Left ventricle myocardium inferior (tissue), 1 donor: ENCODE measurements at regions not wholly inside any gene's neighbourhood (a gene's known extent, or its start where the extent isn't known, plus 50 kb on each side); places are given as distances from the start of the nearest gene placed in this dataset.

Source experiments
- DNase-seq: peaks from one replicate; pipeline ENCODE4 v3.0.0-alpha.2; 2020
- H3K27ac ChIP-seq: fragments of 200-600 bp; replicated peaks from 2 replicates; pipeline ENCODE4 v1.8.0; 2021
- H3K27me3 ChIP-seq: fragments of 200-600 bp; 2 replicates; pipeline ENCODE4 v1.8.0; 2021; ENCODE audit warnings: low read depth
- H3K36me3 ChIP-seq: fragments of 200-600 bp; 2 replicates; pipeline ENCODE4 v1.8.0; 2021
- H3K4me1 ChIP-seq: fragments of 200-600 bp; 2 replicates; pipeline ENCODE4 v1.8.0; 2021
- H3K4me3 ChIP-seq: fragments of 200-600 bp; 2 replicates; pipeline ENCODE4 v1.8.0; 2021; ENCODE audit warnings: mild to moderate bottlenecking, moderate library complexity
- H3K9me3 ChIP-seq: fragments of 200-600 bp; replicated peaks from 2 replicates; pipeline ENCODE4 v1.8.0; 2021
- intact Hi-C: fragments of 100-400 bp; cut with micrococcal nuclease; formaldehyde crosslinking; loops from one replicate; pipeline ENCODE4 v1.11.0; 2022
- TF ChIP-seq, protein P1 (sequence below): fragments of 200-600 bp; IDR thresholded peaks from 2 replicates; pipeline ENCODE4 v1.8.0; 2021; ENCODE audit warnings: antibody characterized with exemption, mild to moderate bottlenecking, borderline replicate concordance
- donor health status: DM: no; HTN: yes; CAD: no; lungs with severe emphysema.

DNA sequence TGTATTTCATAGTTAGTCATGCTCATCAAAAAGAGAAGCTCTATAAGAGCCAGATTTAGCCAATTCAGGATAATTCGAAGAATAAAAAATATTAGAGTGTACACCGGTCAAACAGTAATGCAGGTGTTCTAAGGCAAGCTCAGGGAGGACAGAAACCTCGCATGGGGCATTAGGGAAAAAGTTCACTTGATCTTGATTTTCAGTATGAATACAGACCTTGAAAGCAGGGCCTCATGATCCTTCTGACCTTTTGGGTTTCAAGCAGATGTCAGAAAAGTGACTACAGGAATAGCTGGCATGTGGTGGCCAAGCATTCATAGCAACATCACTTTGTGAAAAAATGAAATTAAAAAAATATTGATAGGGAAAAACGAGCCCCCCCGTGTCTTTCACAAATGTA is 394.9 kb downstream of the KIF4B start:
- TF ChIP-seq, protein P1, sequence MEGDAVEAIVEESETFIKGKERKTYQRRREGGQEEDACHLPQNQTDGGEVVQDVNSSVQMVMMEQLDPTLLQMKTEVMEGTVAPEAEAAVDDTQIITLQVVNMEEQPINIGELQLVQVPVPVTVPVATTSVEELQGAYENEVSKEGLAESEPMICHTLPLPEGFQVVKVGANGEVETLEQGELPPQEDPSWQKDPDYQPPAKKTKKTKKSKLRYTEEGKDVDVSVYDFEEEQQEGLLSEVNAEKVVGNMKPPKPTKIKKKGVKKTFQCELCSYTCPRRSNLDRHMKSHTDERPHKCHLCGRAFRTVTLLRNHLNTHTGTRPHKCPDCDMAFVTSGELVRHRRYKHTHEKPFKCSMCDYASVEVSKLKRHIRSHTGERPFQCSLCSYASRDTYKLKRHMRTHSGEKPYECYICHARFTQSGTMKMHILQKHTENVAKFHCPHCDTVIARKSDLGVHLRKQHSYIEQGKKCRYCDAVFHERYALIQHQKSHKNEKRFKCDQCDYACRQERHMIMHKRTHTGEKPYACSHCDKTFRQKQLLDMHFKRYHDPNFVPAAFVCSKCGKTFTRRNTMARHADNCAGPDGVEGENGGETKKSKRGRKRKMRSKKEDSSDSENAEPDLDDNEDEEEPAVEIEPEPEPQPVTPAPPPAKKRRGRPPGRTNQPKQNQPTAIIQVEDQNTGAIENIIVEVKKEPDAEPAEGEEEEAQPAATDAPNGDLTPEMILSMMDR, result no peak
- DNase-seq, result no peak
- Histone ChIP-seq H3K9me3 (peaks cover 25% of the 10 kb centered on the region), H3K27ac (no peak overlapping the region), H3K4me3 (no peak overlapping the region), H3K4me1 (no peaks in the 10 kb centered on the region), H3K36me3 (no peaks in the 10 kb centered on the region), H3K27me3 (no peaks in the 10 kb centered on the region)
- intact Hi-C loops, result no loop called here

DNA sequence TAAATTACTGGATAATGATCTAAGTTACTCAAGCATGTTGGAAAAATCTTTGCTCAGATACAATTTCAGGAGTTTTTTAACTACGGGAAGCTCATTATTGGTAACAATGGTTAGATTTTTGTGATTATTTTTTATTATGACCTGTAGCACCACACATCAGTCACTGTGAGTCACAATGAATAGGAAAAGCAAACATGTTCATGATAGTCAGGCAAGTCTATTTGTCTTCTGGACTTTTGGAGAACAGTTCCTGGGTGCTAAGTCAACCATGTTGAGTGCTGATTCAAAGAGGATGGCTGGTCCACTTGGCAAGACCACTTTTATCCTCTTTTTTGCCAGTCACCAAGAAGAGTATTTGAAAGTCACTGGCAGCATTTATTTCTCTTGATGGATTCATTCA is 403.2 kb downstream of the KIF4B start:
- Histone ChIP-seq H3K27ac (no peak overlapping the region), H3K4me1 (no peaks in the 10 kb centered on the region), H3K9me3 (no peaks in the 10 kb centered on the region), H3K4me3 (no peak overlapping the region), H3K36me3 (no peaks in the 10 kb centered on the region), H3K27me3 (no peaks in the 10 kb centered on the region)
- intact Hi-C loops, result no loop called here
- TF ChIP-seq, protein P1, result no peak
- DNase-seq, result no peak

- TF ChIP-seq, protein P1, result no peak
- H3K36me3 ChIP-seq, result no peaks in the 10 kb centered on the region
- no peaks in the 10 kb centered on the region for H3K4me1 ChIP-seq
- no peak for DNase-seq
- no peaks in the 10 kb centered on the region for H3K9me3 ChIP-seq
- H3K27ac ChIP-seq, result no peak overlapping the region
- H3K4me3 ChIP-seq, result no peak overlapping the region
- H3K27me3 ChIP-seq, result no peaks in the 10 kb centered on the region
- intact Hi-C loops, result no loop called here
Measured at GRCh38 chr5:155418960-155419579, 405.5 kb downstream of the KIF4B start.

DNA sequence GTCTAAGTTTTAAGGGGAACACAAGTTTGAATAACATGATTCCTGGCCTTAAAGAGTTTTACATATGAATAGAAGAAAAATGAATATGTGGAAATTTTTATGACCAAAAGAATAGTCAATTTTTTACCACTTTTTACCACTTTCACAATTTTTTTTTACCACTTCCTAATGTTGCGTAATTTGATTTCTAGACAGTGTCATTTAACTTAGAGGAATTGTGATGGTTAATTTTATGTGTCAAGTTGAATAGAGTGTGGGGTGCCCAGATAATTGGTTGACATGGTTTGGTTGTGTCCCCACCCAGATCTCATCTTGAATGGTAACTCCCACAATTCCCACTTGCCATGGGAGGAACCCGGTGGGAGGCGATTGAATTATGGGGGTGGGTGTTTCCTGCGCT is 416.6 kb downstream of the KIF4B start:
- Histone ChIP-seq H3K27ac (no peak overlapping the region), H3K9me3 (peaks cover 4% of the 10 kb centered on the region), H3K36me3 (no peaks in the 10 kb centered on the region), H3K4me1 (no peaks in the 10 kb centered on the region), H3K27me3 (no peaks in the 10 kb centered on the region), H3K4me3 (no peak overlapping the region)
- TF ChIP-seq, protein P1, result no peak
- no peak for DNase-seq
- intact Hi-C loops, result no loop called here

- intact Hi-C loops, result no loop called here
- Histone ChIP-seq H3K36me3 (no peaks in the 10 kb centered on the region), H3K9me3 (no peaks in the 10 kb centered on the region), H3K27ac (no peak overlapping the region), H3K27me3 (no peaks in the 10 kb centered on the region), H3K4me1 (no peaks in the 10 kb centered on the region), H3K4me3 (no peak overlapping the region)
- DNase-seq, result no peak
- TF ChIP-seq, protein P1, result no peak
Measured at GRCh38 chr5:155434267-155434666, 420.7 kb downstream of the KIF4B start.
